NT2/D1 (cell line): ENCODE measurements at regions not wholly inside any gene's neighbourhood (a gene's known extent, or its start where the extent isn't known, plus 50 kb on each side); places are given as distances from the start of the nearest gene placed in this dataset.

Experiments used
- SUZ12 ChIP-seq: IDR thresholded peaks from 2 replicates; pipeline ENCODE4 v1.6.1; 2011; ENCODE audit not compliant: insufficient read length, insufficient read depth; ENCODE audit errors: extremely low read depth
- ZNF274 ChIP-seq: IDR thresholded peaks from 2 replicates; pipeline ENCODE4 v1.6.1; 2011; ENCODE audit warnings: mild to moderate bottlenecking, low read depth, low read length

DNA sequence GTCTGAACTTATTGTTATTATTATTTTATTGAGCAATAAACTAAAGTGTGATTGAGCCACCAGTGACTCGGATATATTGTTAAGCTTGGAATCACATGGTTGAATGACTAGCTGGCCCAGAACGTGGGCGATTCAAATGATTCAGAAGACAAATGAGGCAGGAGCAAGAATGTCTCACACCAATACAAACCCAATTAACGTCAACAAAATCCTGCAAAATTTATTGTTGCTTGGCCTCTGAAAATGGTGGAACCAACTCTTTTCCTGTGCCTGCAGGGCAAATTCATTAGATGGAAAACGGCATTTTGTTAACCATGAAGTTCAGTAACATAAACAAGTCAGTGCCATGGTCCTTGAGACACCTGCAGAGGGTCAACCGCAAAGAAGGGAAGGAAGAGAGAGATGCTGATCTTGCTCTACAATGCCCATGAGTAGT lies 482.0 kb downstream of the SETD4 start:
- no peak for TF ChIP-seq ZNF274
- no peak for TF ChIP-seq SUZ12
